Fibroblast of gingiva (primary cell): ENCODE measurements at regions not wholly inside any gene's neighbourhood (a gene's known extent, or its start where the extent isn't known, plus 50 kb on each side); places are given as distances from the start of the nearest gene placed in this dataset.

Source experiments
- DNase-seq: peaks from one replicate; pipeline ENCODE4 v3.0.0-alpha.2; 2011; ENCODE audit warnings: low read depth

DNA sequence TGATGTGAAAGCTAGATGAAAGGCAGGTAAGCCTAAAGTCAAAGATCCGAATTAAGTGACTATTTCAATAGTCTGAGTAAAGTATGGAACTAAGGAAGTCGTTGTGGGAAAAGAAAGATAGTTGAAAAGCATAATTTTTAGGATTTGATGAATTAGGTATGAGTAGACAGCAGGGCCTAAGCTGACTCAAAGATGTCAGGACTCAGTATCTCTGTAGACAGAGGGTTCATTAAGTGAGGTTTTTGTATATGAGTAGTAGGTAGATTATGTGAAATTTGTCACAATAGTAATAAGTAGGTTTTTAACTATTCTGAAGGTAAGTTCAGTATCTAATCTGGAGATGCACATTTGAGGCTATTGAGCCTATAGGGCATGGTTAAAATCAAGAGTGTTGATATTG, 196.4 kb downstream of the RASSF9 start:
- DNase-seq: no peak

DNA sequence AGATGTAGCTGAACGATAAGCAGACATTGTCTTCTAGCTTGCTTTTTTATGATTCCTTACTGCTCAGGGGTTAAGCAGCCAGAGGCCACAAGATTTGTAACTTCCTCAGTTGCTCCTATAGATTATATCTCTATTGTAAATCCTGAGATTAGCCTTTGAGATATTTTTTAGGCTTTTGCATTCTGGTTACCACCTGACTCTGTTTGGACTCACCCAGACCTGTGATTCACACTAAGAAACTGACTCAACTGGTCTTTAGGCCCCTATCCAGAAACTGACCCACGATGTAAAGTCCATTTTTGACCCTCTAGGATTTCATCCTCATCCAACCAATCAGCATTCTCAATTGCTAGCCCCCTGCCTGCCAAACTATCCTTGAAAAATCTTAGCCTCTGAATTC, 194.4 kb downstream of the RASSF9 start:
- DNase-seq: no peak

DNA sequence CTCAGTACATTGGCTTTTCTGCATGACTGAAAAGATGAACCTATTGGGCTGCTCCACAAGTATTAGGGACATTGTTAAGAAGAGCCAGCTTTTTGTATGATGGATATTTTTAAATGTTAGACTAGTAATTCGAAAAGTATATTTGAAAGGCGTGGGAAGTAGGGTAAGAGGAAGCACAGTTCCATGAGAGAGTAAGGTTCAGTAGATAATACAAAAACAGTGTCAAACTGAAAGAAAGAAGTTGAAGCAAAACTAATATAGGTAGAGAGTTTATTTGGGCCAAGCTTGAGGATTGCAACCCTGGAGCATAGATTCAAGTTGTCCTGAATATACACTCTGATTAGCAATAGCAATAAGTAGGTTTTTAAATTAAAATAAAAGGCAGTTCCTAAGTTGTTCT, 193.9 kb downstream of the RASSF9 start:
- DNase-seq: no peak

DNA sequence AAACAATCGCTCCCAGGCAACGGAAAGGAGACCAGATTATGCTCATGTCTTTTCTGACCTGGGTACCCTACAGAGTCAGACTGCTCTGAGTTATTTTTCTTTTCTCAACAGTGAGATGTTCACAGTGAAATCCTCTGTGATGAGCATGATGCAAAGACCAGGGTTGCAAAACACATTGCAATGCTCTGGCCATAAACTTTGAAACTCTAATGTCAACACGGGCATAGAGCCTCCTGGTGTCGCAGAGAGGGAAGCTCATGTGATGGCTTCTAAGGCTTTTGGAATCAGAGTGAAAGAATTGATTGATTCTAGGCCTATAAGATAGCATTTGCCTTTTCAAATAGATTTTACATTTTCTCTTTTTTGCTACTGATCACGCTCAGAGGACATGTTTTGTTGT, 193.4 kb downstream of the RASSF9 start:
- DNase-seq: peak; percentile 78

DNA sequence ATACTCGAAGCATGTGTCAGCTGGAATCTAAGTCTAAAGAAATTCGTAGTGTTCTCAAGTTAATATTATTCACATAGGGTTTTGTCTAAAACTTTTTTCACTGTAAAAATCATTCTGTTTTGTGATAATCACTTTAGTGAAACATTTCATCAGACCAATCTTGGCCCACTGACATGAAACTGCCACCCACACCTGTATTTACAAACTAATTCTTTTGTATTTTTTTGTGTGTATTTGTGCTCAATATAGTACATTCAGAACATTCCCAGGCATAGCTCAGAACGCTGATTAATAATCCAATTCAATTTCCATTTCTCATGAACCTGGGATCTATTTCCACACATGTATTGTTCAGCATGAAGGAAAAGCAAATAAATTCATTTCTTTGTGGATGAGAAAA, 191.7 kb downstream of the RASSF9 start:
- DNase-seq: no peak

DNA sequence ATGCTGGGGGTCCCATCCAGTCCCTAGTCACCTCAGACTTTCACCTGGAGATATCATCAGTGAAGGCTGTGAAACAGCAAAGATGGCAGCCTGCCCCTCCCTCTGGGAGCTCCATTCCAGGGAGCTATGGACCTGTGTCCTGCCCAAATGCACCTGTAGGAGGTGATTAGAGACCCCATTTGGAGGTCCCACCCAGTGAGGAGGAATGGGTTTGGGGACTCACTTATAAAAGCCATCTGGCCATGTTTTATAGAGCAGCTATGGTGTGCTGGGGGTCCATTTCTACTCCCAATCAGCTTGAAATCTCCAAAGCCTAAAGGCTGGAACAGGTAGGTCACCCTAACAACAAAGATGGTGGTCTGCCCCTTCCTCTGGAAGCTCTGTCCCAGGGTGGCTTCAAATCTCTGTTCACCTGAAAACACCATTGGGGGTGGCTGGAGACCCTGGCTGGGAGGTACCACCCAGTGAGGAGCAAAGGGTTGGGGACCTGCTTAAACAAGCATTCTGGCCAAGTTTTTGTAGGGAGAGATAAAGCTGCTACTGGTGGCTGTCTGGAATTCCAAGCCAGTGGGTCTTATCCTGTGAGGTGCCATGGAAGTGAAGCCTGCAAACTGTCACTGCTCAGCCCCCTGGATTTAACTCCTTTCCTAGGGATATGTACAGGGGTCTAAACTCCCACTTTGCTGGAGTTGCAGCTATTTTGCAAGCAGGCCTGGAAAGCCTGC, 182.3 kb downstream of the RASSF9 start:
- no peak for DNase-seq

DNA sequence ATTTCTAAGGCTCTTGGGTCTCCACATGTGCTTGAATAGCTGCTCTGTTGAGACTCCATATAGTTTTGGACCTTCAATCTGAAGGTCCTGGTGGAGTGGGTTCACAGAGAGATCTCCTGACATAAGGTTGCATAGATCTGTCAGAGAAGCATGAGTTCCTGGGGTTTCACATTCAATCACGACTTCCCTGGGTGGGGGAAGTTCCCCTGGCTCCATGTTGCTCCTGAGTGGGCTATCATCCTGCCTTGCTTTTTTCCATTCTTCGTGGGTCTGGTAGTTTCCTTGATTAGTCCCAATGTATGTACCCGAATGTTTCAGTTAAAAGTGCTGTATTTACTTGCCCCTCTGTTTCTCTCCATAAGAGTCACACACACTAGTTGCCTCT, 181.8 kb downstream of the RASSF9 start:
- no peak for DNase-seq

DNA sequence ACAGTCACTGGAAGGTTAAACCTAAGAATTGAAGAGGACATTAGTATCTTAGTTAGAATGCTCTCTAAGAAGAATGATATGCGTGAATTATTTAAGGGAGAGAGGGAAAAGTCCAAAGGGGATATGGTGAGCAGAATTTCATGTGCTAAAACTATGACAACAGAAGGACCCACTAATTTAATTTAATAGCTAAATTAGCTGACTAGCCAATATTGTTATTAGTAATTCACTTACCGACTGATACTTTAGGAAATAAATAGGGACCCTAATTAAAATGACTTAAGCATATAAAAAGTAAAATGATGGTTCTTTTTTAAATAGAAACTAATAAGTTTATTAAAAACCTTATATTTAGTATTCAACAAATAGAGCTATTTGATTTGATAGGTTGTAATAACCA, 179.6 kb downstream of the RASSF9 start:
- DNase-seq: no peak

DNA sequence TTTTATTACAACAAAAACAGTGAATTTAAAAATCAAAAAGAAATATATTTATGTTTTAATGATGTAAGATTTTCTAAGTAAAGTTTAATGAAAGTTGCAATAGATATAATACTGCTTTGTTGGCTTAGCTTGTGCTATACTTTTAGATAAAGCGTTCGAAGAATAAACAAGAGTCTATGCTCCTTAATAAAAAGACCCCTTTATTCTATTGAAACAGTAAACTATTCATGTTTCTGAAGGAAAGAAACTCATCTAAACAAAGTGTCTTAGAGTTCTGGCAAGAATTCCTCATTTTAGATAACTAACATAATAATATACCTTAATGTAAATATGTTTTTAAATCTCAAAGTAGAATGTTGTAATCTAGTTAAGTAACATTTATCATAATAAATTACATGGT, 179.0 kb downstream of the RASSF9 start:
- no peak for DNase-seq

DNA sequence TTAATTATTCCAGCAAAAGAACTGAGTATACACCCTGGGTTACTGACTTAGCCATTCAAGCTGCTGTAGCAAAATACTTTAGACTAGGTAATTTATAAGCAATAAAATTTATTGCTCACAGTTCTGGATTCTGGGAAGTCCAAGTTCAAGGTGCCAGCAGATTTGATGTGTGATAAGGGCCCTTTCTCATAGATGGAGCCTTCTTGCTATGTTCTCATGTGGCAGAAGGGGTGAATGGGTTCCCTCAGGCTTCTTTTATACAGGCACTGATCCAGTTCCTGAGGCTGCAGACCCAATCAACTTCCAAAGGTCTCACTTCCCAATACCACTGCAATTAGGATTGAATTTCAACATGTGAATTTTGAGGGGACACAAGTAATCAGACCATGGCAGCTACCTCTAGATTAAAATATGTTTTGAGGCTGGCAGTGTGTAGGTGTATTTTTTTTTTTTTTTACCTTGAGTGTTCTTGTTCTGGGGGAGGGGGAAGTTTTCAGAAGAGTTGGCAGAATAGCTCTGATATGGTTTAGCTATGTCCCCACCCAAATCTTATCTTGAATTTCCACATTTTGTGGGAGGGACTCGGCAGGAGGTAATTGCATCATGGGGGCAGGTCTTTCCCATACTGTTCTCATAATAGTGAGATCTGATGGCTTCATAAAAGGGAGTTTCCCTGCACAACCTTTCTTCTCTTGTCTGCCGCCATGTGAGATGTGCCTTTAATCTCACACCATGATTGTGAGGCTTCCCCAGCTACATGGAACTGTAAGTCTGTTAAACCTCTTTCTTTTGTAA, 178.2 kb downstream of the RASSF9 start:
- DNase-seq: no peak

DNA sequence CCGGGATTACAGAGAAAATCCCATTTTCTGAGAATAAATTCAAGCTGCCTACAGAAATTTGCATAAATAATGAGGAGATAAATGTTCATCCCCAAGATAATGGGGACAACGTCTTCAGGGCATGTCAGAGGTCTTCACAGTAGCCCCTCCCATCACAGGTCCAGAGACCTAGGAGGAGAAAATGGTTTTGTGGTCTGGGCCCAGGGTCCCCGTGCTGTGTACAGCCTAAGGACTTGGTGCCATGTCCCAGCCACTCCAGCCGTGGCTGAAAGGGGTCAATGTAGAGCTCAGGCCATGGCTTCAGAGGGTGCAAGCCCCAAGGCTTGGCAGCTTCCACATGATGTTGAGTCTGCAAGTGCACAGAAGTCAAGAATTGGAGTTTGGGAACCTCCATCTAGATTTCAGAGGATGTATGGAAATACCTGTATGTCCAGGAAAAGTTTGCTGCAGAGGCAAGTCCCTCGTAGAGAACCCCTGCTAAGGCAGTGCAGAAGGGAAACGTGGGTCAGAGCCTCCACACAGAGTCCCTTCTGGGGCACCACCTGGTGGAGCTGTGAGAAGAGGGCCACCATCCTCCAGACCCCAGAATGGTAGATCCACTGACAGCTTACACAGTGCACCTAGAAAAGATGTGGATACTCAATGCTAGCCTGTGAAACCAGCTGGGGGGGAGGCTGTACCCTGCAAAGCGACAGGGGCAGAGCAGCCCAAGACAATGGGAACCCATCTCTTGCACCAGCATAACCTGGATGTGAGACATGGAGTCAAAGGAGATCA, 176.3 kb downstream of the RASSF9 start:
- no peak for DNase-seq

DNA sequence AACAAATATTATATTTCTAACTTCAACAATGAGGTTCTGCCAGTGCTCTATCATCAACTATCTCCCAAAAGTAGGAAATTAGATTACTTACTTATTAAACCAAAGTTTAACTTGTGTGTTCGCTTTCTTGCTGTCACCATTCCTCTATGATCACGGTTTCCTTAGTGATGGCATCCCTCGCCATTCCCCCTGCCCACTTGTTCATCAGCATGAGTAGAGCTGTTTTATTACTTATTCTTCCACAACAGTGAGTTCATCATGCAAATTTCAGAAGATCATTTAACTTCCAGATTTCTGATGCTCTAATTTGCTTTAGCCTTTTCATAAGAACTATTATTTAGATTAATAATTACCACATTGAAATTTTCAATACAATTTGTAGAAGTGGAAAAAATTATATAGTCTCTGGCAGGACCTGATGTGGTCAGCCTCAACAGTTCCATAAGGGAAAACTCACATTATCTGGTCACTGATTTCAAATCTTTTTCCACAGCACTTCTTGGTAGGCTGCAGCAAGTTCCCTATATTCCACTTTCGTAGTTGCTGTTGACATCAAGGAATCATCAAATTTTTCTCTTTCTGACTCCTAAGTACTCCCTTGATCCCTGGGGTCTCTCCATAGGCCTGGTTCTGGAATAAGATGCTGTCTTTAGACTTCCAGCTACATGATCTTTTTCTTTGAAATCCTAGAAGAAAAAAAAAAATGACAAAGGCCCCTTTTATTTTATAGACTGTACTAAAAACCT, 174.6 kb downstream of the RASSF9 start:
- DNase-seq: no peak

DNA sequence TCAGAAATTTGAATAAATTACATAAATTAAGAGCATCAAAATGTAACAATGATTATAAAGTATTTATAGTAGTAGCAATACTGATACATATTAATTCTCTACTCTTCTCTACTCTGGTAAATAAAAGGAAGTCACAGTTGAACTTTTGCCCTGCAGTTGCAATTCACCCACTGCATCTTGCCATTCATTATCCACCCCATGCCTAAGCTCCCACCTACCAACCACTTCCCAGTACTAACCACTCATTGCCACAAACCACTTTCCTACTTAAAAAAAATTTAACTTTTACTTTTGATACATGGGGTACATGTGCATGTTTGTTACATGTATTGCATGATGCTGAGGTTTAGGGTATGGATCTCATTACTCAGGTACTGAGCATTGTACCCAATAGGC, 174.0 kb downstream of the RASSF9 start:
- no peak for DNase-seq

DNA sequence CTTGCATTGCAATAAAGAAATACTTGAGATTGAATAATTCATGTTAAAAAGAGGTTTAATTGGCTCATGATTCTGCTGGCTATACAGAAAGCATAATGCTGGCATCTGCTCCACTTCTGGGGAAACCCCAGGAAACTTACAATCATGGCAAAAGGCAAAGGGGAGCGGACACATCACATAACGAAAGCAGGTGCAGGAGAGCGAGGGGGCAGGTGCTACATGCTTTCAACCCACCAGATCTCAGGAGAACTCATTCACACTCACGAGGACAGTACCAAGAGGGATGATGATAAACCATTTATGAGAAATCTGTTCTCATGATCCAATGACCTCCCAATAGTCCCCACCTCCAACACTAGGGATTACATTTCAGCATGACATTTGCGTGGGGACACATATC, 172.6 kb downstream of the RASSF9 start:
- no peak for DNase-seq

DNA sequence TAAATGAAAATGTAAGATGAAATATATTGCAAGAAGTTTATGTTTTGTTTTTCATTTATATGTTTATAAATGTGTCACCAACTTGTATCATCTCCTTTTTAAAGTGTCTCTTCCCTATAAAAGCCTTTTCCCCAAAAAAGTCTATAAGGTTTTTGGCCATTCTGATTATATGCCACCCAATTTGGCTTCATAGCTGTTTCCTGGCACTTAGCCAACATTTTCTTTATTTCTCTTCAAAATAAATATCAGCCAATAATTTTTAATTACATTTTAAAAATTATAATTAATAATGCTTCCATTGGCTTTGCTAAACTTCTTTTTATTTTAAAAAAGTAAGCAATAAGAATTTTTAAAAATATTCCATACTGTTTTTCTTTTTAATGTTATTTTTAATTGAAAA, 171.8 kb downstream of the RASSF9 start:
- no peak for DNase-seq

DNA sequence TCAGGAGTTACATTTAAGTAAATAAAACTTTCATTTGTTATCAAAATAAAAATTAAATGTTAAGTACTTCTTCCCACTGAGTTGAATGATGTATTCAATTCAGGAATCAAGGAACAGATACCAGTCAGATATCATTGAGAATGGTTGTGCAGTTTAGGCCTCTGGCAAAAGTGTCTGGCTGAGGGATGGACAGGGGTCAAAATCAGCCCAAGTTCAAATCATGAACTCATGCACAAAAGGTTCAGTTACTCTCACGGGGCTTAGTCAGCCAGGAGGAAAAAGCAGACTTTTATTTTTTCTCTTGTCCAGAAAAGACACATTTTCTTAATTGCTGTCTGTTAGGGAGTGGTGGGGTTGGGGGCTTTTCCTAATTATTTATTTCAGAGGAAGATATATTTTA, 166.3 kb downstream of the RASSF9 start:
- no peak for DNase-seq

DNA sequence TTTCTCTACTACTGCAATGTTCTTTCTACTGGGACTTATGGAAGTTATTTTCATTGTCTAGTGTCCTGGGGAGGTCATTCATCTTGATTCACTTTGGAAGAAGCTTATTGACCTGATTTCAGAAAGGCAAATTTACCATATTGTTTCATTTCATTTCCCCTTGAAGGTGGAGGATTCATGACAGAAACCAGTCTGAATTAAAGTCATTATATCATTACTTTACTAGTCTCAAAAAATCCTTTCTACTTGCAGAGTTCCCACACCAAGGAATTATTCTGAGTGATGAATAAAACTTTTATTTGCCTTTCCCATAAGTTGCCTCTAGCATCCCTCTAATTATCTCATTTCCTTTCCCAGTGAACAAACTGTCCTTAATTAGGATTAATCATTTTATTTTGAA, 163.8 kb downstream of the RASSF9 start:
- no peak for DNase-seq

DNA sequence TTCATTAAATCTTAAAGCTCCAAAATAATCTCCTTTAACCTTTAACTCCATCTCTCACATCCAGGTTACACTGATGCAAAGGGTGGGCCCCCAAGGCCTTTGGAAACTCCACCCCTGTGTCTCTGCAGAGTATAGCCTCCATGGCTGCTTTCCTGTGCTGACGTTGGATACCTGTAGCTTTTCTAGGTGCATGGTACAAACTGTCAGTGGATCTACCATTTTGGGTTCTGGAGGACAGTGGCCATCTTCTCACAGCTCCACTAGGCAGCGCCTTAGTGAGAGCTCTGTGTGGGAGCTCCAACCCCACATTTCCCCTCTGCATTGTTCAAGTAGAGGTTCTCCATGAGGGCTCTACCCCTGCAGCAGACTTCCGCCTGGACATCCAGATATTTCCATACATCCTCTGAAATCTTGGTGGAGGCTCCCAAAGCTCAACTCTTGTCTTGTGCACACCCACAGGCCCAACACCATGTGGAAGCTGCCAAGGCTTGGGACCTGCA, 162.2 kb downstream of the RASSF9 start:
- no peak for DNase-seq

DNA sequence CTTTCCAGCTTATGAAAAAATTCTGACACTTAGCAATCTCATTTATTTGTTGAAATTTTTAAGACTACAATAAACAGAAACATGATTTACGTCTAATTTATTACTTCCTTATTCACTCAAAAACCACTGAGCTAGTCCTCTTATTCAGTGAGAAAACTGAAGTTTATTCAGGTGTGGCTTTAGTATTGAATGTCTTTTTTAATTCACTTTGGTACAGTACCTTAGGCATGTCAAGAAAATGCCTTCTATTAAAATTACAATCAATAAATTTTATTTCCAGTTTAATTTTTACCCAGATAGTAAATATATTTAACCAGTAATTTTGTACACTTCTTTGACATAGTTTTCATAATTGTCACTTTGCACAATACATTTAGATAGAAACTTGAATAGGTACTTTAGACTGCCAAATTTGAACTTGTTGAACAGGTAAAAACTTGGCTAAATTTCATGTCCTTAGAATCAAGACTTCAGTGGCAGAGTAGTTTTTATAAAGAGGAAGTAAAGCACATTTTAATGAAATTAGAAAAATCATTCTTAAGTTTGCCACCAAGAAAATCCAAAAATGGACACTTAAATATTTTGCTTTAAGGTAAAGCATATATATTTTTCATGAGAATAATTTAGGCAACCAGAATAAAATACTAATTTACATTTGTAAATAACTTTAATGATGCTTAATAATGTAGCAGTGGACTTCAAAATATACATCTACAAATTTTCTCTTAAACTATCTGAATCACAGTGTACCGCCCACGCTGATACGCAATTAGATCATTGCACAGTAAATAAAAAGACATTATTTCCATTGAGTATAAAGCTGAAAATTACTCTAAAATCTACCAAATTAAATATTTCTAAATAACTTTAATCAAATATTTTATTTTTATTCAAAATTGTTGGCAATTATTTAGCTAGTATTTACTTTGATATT, 159.1 kb downstream of the RASSF9 start:
- no peak for DNase-seq

DNA sequence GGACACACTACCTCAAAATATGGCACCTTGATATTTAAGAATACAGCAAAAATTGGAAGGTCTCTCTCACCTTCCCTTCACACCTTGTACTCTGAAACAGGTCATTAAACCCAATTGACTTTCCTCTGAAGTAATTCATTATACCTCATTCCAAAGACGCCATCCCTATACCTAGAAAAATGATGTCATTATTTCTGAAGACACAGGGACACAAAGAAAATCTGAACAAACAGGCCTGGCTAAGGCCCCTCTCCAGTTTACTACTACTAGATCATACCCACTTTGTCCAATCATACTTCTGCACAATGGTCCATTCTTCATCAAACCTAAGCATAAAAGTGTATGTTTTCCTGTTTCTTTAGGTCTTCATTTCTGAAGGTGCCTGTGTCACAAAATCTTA, 156.9 kb downstream of the RASSF9 start:
- no peak for DNase-seq

DNA sequence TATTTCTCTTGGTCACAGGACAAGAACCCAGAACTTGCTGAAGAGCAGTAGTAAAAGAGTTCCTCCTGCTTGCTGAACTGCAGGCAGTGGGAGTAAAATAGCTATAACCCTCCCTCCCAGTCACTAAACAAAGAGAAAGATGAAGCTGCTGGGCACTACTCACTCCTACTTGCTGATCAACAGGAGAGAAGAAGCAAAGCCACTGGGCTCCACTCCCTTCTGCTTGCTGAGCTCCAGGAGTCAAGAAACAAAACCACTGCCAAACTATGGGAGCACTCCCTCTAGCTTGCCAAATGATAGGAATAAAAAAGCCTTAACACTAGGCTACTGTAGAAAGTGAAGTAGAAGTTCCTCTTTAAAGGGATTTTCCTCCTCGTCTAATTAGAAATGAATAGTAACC, 155.3 kb downstream of the RASSF9 start:
- no peak for DNase-seq
